ENCODE measurements at regions not wholly inside any gene's neighbourhood (a gene's known extent, or its start where the extent isn't known, plus 50 kb on each side); places are given as distances from the start of the nearest gene placed in this dataset.
"Not testable (repeated sequence)": the region's sequence is repeated elsewhere in the genome, so short reads cannot be mapped to it uniquely, and the experiment has no call there.

DNA sequence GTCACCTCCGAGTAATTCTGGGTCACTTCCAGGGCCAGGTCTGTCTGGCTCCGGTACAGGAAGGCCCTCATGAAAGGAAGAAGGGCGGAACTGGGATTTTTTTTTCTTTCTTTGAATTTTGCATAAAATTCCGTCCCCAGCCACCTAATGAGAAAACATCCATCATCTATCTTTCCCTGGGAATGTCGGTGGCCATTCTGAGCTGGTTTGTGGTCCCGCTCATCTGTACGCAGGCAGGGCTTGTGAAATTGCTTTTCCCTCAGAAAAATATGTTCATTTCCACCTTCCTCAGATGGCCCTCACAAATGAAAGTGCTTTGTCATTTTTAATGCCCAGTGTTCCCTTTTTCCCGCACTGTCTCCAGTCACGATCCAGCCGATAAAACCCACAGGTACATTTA, 353.0 kb upstream of the ZFHX3 start:
- no peak for DNase-seq (ENCODE audit: low spot score)

DNA sequence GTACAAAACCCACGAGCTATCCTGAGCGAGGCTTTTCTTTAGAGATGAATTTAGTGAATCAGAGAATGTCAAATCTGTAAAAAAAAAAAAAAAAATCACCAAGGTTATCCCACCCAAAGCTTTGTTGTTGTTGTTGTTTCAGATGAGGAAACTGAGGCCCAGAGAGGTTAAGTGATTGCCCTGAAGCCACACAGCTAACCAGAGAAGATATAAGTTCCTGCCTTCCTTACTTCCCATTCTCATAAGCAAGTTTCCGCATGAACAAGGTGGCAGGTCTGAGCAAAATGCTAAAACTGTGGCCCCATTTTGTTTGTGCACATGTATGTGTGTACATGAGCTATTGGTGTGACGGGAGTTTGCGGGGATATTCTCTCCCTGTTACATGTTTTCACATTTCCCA, 352.1 kb upstream of the ZFHX3 start:
- no peak for DNase-seq (ENCODE audit: low spot score)

DNA sequence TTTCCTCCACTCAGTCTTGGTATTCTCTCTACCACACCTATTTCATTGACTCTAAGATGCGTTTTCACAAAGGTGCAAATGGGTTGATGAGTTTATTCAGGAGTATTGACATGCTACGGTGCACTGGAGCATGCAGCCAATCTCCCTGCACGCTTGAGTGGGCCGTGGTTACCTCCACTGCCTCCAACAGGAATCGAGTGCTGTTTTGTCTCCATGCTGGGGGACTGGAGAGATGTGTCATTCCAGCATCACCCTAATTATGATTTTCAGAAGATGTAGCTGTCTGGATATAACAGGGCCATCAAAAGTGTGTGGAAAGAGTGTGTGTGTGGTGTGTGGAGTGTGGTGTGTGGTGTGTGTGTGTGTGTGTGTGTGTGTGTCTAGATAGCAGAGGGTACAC, 351.6 kb upstream of the ZFHX3 start:
- no peak for DNase-seq (ENCODE audit: low spot score)

DNA sequence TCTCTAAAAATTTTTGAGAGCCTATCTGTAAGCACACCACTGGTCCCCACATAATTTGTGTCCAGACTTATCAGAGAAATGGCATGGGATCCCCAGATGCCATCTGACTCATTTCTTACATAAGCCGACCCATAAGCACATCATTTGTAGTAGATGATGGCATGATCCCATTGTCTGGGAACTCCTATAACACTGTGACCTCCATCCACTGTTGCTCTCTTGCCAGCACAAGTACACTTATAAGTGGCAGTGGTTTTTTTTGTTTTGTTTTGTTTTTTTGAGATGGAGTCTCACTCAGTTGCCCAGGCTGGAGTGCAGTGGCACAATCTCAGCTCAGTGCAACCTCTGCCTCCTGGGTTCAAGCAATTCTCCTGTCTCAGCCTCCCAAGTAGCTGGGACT, 350.7 kb upstream of the ZFHX3 start:
- DNase-seq (ENCODE audit: low spot score) = not testable (repeated sequence)

DNA sequence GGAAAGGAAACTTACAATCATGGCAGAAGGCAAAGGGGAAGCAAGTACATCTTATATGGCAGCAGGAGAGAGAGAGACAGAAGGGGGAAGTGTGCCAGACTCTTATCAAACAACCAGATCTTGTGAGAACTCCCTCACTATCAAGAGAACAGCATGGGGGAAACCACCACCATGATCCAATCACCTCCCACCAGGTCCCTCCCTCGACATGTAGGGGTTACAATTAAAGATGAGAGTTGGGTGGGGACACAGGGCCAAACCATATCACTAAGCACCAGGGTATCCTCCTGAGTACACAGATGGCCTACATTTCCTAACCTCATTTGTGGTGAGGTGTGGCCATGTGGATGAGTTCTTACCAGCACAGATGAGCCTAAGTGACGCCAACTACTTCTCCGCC, 348.6 kb upstream of the ZFHX3 start:
- DNase-seq (ENCODE audit: low spot score) = no peak

DNA sequence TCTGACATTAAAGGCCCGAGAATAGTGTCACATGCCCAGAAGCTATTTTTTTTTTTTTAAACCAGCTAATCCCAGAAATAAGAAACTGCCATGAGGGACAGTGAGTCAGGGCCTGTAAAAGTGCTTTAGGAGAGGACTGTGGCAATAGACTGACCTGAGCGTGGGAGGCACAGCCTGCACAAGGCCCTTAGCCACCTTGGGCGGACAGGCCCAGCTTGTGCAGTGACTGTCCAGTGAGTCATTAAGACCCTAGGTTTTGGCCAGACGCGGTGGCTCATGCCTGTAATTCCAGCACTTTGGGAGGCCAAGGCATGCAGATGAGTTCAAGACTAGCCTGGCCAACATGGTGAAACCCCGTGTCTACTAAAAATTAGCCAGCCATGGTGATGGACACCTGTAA, 343.0 kb upstream of the ZFHX3 start:
- DNase-seq (ENCODE audit: low spot score) = no peak

DNA sequence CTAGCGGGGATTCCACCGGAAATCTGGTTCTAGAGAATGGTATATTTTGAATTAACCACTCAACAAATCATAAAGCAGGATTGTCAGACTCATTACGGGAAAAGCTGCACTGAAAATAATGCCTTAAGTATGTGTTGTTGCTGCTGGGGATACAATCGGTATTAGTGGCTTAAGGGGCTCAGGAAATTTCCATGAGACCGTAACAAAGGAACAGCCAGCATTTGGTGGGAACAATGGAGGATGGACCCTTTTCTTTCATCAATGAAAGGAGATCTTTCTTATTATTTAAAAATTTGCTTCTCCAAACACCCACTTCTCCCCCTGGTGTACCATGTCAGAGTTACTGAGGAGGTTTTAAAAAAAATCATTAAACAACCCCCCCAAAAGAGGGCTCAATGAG, 342.6 kb upstream of the ZFHX3 start:
- no peak for DNase-seq (ENCODE audit: low spot score)

DNA sequence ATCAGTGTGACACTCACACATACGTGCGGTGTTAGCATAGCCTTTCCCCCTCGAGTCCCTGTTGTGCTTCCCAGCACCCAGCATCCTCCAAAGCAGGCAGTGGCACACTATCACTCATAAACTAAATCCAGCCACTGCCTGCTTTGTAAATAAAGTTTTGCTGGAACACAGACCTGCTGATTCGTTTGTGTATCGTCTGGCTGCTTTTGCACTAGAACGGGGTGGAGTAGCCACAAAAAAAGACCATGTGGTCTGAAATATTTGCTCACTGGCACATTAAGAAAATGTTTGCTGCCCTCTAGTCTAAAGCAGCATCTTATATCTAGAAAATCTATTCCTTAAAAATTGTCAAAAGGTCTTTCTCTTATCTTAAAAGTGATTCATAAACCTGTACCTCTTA, 341.2 kb upstream of the ZFHX3 start:
- DNase-seq (ENCODE audit: low spot score) = no peak

DNA sequence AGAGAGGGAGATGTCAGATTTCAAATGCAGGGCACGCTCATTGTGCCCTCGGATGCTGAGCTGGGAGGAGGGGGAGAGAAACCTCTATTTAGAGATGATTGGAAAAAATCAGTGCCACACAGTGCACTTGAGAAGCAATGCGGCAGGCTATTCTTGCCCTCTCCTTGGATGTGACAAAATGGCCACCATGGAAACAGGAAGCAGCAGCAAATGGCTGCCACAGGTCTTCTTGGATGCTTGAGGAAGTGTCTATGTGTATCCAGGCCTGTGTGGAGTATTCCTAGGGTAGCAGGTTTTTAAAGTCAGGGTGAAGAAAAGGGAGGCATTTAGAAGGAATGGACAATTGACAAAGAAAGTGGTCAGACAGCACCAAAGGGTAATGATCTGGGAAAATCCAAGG, 340.1 kb upstream of the ZFHX3 start:
- no peak for DNase-seq (ENCODE audit: low spot score)

DNA sequence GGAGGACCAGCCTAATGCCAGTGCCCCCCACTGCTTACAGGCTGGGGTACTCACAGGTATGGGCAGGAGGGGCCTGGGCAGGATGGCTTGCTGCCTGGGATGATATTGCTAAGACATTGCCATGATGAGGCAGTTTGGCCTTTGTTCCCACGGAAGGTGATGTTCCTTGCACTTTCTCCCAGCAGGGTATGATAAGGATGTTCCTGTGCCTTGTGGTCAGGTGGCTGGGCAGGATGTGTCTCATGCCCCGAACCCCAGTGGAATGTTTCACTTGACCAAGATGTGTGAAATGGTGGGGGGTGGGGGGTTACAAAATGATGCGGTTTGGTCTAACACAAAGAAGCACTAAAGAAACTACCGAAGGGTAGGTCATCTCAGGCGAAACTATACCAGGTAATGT, 337.8 kb upstream of the ZFHX3 start:
- DNase-seq (ENCODE audit: low spot score) = no peak

DNA sequence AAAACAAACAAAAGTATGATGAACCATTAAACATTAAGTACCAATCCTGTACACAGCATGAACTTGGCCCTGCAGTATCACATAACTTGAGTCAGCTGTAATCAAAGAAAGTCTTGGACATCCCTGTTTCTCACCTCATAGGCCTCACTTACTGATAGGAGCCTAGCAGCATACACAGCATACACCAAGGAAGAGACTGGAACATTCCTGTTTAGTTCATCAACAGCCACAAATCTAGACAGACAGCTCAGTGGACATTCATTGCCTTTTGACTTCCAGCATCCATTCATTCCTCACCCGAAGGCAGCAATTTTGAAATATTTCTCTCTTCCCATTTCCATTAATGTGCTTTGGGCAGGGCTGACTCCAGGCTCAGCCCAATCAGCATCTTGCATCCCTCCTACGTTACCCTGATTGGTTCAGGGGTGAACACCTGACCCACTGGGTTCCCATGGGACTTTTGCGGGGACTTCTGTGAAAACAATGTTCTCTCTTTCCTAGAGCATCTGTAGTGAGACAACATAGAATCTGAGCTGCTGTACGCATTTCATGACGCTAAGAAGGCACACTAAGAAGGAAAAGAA, 336.7 kb upstream of the ZFHX3 start:
- DNase-seq (ENCODE audit: low spot score) = no peak

DNA sequence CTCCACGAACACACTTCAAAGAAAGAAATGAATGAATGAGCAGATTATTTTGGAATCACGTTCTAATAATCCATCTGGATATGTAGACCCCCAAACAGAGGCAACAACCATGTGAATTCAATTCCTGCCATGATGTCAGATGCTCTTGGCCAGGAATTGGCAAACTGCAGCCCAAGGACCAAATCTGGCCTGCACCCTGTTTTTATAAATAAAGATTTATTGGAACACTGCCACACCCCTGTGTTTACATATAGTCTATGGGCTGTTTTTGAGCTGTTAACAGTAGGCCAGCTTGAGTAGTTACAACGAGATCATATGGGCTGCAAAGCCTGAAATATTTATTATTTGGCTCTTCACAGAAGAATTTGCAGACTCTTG, 336.0 kb upstream of the ZFHX3 start:
- DNase-seq (ENCODE audit: low spot score) = no peak

DNA sequence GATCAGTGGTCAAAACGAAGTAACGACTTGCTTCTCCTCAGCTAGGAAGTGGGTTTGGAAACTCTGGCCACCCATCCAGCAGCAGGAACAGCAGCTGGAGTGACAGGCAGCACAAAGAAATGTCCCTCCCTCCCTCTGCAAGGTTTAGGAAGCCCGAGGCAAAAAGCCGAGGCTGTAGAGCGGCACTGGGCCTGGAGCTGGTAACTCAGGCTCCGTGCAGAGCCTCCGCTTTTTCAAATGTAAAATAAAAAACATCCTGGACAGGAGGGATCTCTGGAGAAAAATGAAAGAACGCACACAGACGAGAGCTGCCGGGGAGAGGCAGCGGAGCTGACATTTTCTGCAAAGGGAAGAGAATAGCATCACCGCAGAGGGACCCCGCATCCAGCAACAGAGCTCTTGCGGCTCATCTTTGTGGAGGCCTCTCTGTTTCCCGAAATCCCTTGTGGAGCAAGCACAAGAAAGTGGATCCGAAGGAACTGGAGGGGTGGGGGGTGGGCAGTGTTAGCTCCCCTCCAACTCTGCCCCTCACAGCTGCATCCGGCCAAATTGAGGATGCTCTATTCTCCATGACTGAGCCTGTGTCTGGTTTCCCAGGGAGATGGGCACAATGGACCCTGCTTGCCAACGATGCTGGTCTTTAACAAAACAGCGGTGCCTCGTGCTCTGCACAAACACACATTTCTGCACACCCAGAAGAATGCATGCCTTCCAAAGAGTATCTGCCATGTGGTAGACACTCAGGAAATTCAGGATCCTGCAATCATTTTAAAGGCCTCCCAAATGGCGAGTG, 335.5 kb upstream of the ZFHX3 start:
- DNase-seq (ENCODE audit: low spot score) = no peak

DNA sequence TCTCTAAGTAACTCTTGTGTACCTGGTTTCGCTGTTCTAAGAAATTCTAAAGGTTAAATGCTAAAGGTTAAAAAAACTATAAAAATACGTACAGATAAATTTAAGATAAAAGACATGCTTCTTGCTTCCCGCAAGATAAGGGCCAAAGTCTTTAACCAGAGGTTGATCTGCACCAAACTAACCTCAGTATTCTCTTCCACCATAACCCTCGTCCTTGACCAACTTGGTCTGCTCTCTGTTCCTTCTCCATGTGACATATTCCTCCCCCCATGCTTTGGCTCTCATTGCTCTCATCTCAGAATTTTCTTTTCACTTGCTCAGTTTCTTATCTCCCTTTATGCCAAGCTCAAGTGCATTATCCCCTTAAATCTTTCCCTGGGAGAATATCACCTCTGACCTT, 330.5 kb upstream of the ZFHX3 start:
- DNase-seq (ENCODE audit: low spot score) = no peak

DNA sequence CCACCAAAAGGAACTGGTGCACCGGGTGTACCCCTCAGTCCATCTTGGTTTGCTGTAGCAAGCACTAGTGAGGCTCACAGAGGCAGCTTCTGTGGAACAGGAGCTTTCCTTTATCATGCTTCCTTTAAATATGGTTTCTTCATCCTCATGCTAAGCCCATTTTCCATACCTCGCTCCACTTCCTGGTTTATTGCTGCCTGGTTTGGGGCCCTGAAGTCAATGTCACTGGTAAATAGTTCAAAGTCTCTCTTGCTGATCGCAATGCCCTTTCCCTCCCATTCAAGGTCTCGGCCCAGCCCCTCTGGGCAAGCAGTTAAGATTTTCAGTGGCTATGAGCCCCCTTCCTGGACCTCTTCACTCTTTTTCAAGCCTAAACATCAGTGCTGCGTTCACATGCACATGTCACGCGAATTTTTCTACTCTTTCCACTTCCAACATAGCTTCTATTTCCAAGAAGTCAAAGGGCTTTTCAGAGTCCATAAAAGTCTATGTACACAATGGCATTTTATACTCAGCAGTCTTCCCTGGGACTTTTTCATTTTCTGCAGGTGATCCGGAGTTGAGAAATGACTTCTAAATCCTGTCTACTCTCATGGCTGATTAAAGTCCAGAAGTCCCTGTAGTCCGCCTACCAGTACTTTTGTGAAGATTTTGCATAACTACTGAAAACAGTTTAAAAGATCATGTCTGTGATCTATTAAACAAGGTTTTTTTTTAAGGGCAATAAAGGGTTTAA, 323.8 kb upstream of the ZFHX3 start:
- DNase-seq (ENCODE audit: low spot score) = no peak

DNA sequence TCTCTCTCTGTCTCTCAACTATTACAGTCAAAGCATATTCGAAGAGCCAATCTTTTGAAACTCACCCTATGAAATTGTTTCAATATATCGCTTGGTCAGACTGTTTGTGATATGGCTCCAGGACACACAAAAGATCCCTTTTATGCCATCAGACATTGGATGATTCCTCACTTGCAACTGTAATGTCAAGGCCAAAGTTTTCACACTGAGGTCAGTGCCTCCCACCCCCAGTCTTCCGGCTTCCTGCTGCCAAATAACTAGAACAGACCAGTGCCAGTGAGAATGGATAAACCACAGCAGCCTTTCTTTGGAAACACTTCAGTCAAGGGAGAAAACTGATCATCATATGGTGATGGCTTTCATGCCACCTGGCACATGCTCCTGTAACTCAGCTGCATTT, 321.9 kb upstream of the ZFHX3 start:
- DNase-seq (ENCODE audit: low spot score) = no peak

DNA sequence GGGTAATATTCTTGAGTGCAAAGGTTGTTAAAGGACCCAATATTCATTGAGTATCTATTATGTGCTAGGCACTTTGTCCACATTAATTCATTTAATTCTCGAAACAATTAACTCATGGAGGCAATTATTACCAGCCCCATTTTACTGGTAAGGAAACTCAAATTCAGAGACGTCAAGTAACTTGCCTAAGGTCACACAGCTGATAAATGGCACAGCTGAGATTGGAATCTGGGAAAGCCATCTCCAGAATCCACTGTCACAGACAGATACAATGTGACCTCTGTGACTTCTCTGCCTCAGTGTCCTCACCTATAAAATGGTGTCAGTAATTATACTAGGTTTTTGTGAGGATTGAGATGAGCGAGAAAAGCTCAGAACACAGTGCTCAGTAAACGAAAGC, 320.8 kb upstream of the ZFHX3 start:
- DNase-seq (ENCODE audit: low spot score) = no peak

DNA sequence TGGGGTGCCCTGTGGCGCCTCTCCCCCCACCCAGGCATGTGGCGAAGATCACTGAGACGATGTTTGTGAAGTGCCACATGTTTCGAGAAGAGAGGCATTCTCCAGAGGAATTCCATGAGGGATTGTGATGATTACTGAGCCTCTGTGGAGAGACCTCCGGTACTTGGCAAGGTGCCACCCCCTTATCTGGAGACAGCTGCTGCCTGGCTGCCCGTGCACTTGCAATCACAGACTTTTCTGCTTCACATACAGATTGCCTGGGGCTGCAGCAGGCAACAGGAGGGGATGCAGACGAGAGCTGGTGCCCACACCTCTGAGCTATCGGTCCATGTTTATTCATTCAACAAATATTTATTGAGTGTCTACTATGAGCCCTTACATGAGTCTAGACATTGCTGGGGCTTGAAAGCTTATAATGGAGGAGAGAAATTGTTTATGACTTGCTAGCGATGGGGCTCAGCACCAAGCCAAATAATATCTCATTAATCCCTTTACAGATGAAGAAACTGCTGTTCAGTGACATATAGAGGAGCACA, 317.2 kb upstream of the ZFHX3 start:
- DNase-seq (ENCODE audit: low spot score) = no peak

DNA sequence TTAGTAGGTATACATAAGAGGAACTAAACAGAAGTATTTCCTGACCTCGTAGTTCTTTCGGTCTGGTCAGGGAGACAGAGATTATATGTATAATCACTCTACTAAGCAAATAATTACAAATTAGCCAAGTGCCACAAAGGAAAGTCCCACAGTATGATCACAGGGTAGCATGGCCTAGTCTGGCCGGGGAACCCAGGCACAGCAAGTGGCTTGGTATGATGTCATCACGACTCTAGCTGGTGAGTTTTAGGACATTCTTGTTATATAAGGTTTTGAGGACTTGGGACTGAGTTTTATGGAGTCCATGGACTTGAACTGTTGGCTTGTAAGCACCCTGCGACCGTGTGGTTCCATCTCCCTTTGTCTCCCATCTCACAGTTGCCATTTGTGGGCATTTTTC, 316.5 kb upstream of the ZFHX3 start:
- DNase-seq (ENCODE audit: low spot score) = no peak

DNA sequence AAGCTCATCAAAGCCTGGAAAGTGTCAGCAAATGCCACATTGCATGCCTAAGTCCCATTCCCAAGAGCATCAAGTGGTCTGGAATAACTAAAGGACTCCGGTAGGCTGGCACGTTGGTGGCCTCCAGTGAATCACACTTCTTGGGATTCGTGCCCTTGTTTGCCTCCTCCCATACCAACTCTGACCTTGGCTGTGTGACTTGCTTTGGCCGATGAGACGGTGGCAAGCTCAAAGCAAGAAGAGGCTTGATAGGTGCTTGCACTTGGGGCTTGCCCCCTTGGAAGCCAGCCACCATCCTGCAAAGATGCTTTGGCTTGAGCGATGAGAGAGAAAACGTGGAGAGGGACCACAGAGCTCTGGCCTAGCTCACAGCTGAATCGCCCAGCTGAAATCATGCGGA, 313.1 kb upstream of the ZFHX3 start:
- no peak for DNase-seq (ENCODE audit: low spot score)

DNA sequence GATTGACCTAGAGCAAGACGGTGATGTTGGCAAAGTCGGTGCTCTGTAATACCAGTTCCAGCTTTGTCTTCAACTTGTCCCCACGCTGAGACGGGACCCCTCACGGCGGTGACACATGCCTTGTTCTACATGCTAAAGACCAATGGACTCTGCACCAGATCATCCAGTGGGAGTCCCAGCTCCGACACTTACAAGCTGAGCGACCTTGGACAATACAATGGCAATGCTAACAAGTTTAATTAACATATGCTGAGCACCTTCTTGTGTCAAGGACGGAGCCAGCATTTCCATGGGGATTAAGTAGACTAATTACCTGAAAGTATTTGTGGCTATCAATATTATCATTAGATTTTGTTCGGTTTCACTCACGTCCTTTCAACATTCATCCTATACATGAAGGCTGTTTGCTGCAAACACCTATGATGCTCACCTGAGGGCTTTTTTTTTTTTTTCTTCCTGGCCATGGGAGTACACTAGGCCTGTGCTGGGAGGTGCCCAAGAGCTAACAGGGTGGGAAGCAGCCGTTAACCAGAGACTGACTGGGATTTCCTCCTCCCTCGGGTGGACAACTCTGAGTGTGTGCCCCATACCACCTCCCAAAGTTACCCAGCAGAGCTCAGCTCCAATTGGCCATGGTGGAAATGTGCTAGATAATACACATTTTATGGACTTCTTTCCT, 308.6 kb upstream of the ZFHX3 start:
- no peak for DNase-seq (ENCODE audit: low spot score)

DNA sequence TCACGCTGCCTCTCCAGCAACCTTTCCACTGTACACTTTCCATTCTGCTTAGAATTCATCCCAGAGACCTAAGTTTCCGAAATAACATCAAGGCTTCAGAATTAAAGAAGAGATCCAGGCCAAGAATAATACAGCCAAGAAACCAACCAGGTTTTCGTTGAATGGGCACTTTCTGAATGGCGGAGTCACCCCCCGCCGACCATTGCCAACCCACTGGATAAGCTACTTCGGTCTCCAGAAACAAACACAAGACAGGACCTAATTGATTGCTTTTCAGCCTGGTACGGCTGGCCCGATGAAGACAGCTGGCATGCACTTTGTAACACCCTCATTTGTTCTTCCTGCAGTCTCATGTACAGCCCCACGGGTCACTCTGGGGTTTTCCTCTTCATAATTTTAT, 308.1 kb upstream of the ZFHX3 start:
- no peak for DNase-seq (ENCODE audit: low spot score)

DNA sequence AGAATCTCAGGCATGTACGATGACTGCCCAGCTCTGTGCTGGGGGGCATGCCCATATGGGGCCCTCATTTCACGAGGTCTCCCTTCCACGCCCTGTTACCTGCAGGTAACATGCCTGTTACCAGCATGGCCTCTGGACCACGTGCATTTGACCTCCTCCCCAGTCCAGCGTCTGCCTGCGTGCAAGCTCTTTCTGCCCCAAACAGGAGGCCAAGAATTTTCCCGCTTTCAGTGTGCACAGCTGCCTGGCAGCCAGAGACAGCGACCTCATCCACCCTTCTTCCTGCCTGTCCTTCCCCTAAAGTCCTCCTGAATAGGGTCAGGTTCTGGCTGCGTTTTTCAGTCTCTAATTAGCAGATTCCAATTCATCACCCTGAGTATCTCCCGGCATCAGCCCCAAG, 306.5 kb upstream of the ZFHX3 start:
- DNase-seq (ENCODE audit: low spot score) = no peak
